Osteoblast (primary cell): ENCODE measurements at regions not wholly inside any gene's neighbourhood (a gene's known extent, or its start where the extent isn't known, plus 50 kb on each side); places are given as distances from the start of the nearest gene placed in this dataset.

Source experiments
- DNase-seq: peaks from one replicate; pipeline ENCODE4 v3.0.0; 2011; ENCODE audit warnings: low spot score, mixed read lengths; ENCODE audit not compliant: insufficient read length; ENCODE audit errors: missing footprints
- H2AFZ ChIP-seq: 2 replicates; pipeline ENCODE4 v1.6.0; 2011; ENCODE audit warnings: mild to moderate bottlenecking, low read length
- H3K27ac ChIP-seq: 2 replicates; pipeline ENCODE4 v1.5.1; 2011; ENCODE audit warnings: mild to moderate bottlenecking, low read depth, low read length, moderate library complexity
- H3K27me3 ChIP-seq: 2 replicates; pipeline ENCODE4 v1.6.0; 2012; ENCODE audit warnings: mild to moderate bottlenecking, control low read depth, inconsistent platforms, low read length, moderate library complexity; ENCODE audit not compliant: insufficient read depth
- H3K36me3 ChIP-seq: 2 replicates; pipeline ENCODE4 v1.5.1; 2011; ENCODE audit warnings: mild to moderate bottlenecking, low read length, control low read depth, moderate library complexity; ENCODE audit not compliant: insufficient read depth
- H3K4me1 ChIP-seq: 2 replicates; pipeline ENCODE4 v1.5.1; 2011; ENCODE audit warnings: mild to moderate bottlenecking, low read length, control low read depth, moderate library complexity; ENCODE audit not compliant: insufficient read depth
- H3K4me2 ChIP-seq: 2 replicates; pipeline ENCODE4 v1.6.0; 2011; ENCODE audit warnings: mild to moderate bottlenecking, low read length; ENCODE audit not compliant: insufficient read depth
- H3K4me3 ChIP-seq: fragments of 200-600 bp; sonication (generic); 3 replicates; pipeline ENCODE4 v1.5.1; 2012; ENCODE audit warnings: mild to moderate bottlenecking, low read length, inconsistent platforms; ENCODE audit not compliant: insufficient read depth
- H3K79me2 ChIP-seq: 2 replicates; pipeline ENCODE4 v1.6.0; 2012; ENCODE audit warnings: mild to moderate bottlenecking, low read length, control low read depth, inconsistent platforms; ENCODE audit not compliant: insufficient read depth
- H3K9me3 ChIP-seq: 2 replicates; pipeline ENCODE4 v1.5.1; 2011; ENCODE audit warnings: low read depth, low read length, control low read depth
- H4K20me1 ChIP-seq: 2 replicates; pipeline ENCODE4 v1.6.0; 2012; ENCODE audit warnings: mild to moderate bottlenecking, low read length, control low read depth; ENCODE audit not compliant: insufficient read depth
- TF ChIP-seq, protein P1 (sequence below): IDR thresholded peaks from 2 replicates; pipeline ENCODE4 v1.5.1; 2011; ENCODE audit warnings: mild to moderate bottlenecking, low read depth, low read length, moderate library complexity; ENCODE audit errors: extremely low read depth

DNA sequence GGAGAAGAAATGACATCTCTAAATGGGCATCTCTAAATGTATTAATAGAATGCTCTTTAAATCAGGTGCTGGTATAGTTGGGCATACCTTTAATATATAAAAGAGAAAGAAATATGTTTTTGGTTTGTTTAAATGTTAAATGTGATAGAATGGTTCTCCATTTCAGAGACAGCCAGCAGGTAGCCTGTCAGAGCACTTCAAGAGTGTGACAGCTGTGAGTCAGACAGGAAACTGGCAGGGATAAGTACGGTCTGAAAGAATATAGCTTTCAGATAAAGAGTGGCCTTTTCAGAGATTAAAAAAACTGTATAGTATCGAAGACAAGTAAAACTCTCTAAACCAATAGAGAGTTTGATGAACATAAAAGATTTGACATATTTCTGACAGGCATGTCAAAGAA, 654.1 kb downstream of the IGSF11 start:
- H3K27ac ChIP-seq = no peak overlapping the region
- H3K27me3 ChIP-seq = no peaks in the 10 kb centered on the region
- H3K9me3 ChIP-seq = peaks cover 2% of the 10 kb centered on the region
- no peak overlapping the region for H3K4me3 ChIP-seq
- no peaks in the 10 kb centered on the region for H4K20me1 ChIP-seq
- no peak for DNase-seq
- H3K36me3 ChIP-seq = no peaks in the 10 kb centered on the region
- no peaks in the 10 kb centered on the region for H3K79me2 ChIP-seq
- H3K4me1 ChIP-seq = no peaks in the 10 kb centered on the region
- no peak overlapping the region for H2AFZ ChIP-seq
- TF ChIP-seq, protein P1, sequence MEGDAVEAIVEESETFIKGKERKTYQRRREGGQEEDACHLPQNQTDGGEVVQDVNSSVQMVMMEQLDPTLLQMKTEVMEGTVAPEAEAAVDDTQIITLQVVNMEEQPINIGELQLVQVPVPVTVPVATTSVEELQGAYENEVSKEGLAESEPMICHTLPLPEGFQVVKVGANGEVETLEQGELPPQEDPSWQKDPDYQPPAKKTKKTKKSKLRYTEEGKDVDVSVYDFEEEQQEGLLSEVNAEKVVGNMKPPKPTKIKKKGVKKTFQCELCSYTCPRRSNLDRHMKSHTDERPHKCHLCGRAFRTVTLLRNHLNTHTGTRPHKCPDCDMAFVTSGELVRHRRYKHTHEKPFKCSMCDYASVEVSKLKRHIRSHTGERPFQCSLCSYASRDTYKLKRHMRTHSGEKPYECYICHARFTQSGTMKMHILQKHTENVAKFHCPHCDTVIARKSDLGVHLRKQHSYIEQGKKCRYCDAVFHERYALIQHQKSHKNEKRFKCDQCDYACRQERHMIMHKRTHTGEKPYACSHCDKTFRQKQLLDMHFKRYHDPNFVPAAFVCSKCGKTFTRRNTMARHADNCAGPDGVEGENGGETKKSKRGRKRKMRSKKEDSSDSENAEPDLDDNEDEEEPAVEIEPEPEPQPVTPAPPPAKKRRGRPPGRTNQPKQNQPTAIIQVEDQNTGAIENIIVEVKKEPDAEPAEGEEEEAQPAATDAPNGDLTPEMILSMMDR = no peak
- H3K4me2 ChIP-seq = no peak overlapping the region

DNA sequence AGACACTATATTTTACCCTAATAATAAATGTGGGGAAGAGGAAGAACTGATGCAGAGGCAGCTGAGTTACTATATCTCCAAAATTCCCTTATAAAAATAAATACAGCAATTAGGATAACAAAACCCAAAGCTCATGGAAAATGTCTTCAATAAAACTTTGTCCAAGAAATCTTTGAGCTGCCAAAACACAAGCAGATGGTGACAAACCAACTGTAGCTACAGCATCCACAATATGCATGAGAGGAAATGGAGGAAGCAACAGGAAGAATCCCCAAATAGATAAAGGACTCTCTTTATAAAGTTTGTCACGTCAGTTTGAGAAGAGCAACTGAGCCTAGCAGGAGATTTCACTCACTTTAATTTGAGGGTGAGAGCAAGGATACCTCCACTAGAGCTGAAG, 638.2 kb downstream of the IGSF11 start:
- H3K4me3 ChIP-seq = no peak overlapping the region
- no peaks in the 10 kb centered on the region for H3K4me1 ChIP-seq
- no peak overlapping the region for H3K4me2 ChIP-seq
- no peaks in the 10 kb centered on the region for H3K36me3 ChIP-seq
- H3K27me3 ChIP-seq = no peaks in the 10 kb centered on the region
- no peak for DNase-seq
- H3K9me3 ChIP-seq = no peaks in the 10 kb centered on the region
- TF ChIP-seq, protein P1 = no peak
- H3K27ac ChIP-seq = no peak overlapping the region
- H4K20me1 ChIP-seq = no peaks in the 10 kb centered on the region
- H2AFZ ChIP-seq = no peak overlapping the region
- no peaks in the 10 kb centered on the region for H3K79me2 ChIP-seq

DNA sequence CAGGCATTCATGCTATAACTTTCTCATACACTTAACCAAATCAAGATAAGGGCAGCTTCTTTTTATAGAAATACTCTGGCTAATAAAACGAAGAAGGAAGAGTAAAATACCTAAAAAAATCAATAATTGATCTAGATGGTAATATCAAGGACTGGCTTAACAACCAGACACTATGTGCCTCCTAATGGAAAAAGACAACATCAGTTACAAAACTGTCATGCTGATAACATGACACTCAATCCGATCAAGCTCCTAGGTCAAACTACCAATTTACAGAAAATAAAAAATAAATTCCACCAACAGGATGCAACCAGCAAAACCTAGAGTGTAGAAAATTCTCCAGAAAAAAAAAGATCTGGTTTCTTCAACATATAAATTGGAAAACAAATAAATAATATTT, 634.6 kb downstream of the IGSF11 start:
- H3K4me3 ChIP-seq = no peak overlapping the region
- H2AFZ ChIP-seq = no peak overlapping the region
- H3K79me2 ChIP-seq = no peaks in the 10 kb centered on the region
- TF ChIP-seq, protein P1 = no peak
- no peak overlapping the region for H3K4me2 ChIP-seq
- H3K27ac ChIP-seq = no peak overlapping the region
- no peaks in the 10 kb centered on the region for H3K9me3 ChIP-seq
- no peaks in the 10 kb centered on the region for H3K4me1 ChIP-seq
- no peaks in the 10 kb centered on the region for H3K27me3 ChIP-seq
- no peak for DNase-seq
- H3K36me3 ChIP-seq = no peaks in the 10 kb centered on the region
- H4K20me1 ChIP-seq = no peaks in the 10 kb centered on the region

DNA sequence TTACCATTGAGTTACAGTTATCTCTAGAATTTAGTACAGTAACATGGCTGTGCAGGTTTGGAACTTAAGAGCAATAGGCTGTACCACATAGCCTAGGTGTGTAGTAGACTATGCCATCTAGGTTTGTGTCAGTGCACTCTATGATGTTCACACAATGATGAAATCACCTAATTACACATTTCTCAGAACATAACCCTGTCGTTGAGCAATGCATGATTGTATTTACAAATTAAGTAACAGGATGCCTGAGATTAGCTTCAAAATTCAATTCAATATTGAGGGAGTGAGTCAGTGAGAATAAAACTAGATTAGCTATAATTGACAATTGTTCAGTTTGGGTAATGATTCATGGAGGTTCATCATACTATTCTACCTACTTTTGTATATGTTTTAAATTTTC, 633.8 kb downstream of the IGSF11 start:
- Histone ChIP-seq H3K79me2 (no peaks in the 10 kb centered on the region), H3K4me3 (no peak overlapping the region), H4K20me1 (no peaks in the 10 kb centered on the region), H2AFZ (no peak overlapping the region), H3K9me3 (no peaks in the 10 kb centered on the region), H3K27me3 (no peaks in the 10 kb centered on the region), H3K4me1 (no peaks in the 10 kb centered on the region), H3K4me2 (no peak overlapping the region), H3K36me3 (no peaks in the 10 kb centered on the region), H3K27ac (no peak overlapping the region)
- no peak for DNase-seq
- TF ChIP-seq, protein P1 = no peak
